KG1 (cell line): ENCODE measurements at regions not wholly inside any gene's neighbourhood (a gene's known extent, or its start where the extent isn't known, plus 50 kb on each side); places are given as distances from the start of the nearest gene placed in this dataset.
"Not testable (repeated sequence)": the region's sequence is repeated elsewhere in the genome, so short reads cannot be mapped to it uniquely, and the experiment has no call there.

Experiments
- DNase-seq: peaks from one replicate; lab custom pipeline; 2025; lab: John Stamatoyannopoulos, UW

DNA sequence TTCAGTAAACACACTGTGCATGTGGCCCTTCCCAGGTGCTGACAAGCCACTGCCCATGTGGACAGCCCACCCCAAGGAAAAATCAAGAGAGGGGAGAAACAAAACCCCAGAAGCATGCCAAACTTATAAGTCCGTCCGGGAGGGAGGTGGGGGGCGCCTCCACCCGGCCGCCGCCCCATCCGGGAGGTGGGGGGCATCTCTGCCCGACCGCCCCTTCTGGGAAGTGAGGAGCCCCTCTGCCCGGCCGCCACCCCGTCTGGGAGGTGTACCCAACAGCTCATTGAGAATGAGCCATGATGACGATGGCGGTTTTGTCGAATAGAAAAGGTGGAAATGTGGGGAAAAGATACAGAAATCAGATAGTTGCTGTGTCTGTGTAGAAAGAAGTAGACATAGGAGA lies 53.8 kb upstream of the C2CD4B start:
- no peak for DNase-seq

DNA sequence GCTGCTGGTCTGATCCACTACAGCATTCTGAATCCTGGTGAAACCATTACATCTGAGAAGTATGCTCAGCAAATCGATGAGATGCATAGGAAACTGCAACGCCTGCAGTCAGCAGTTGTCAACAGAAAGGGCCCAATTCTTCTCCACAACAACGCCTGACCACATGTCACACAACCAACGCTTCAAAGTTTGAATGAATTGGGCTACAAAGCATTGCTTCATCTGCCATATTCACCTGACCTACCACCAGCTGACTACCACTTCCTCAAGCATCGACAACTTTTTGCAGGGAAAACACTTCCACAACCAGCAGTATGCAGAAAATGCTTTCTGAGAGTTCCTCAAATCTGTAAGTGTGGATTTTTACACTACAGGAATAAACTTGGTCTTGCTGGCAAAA lies 54.7 kb upstream of the C2CD4B start:
- no peak for DNase-seq

DNA sequence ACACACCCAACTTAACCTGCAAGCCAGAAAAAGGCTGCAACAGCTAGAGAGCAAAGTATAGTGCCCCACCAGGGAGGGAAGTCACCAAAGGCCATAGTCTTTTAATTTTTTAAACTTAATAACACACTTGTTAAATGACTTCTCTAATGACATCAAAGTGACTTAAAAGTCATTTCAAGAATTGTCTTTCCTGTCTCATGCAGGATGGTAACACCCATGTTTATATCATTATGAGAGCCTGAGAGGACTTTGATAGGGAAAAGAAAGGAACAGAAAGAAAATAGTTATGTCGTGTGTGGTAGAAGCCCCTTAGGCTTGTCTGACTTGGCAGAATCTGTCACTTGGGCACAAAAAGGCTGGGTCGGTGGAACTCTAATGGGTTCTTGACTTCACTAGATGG lies 57.9 kb upstream of the C2CD4B start:
- no peak for DNase-seq

DNA sequence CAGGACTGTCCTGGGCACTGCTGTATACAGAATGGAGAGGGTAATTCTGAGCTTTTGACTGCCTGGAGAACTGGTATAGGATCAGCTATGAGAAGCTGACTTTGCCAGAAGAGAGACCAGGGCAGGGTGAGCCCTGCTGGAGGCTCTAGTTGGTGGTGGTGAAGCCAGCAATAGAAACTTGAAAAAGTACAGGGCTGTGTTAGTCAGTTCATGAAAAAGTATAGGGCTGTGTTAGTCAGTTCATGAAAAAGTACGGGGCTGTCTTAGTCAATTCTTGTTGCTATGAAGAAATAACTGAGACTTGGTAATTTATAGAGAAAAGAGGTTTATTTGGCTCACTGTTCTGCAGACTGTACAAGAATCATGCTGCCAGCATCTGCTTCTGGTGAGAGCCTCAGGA lies 63.5 kb upstream of the C2CD4B start:
- no peak for DNase-seq

DNA sequence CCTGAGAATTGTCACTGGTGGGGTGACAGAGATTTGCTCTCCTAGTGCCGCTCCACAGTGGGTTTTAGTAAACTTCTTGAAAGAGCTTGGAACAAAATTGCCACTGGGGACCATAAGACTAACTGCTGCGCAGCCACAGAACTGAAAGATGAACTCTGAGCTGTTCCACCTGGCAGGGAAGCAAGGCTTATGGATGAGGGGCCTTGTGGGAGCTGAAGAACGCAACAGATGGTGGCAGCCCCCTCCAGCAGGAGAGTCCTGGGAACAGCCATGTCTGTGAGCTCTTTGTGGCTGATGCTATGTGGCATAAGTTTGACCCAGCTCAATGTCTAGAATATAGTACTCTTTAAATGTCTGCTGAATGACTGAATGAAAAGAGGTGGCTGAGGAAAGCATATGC lies 66.8 kb upstream of the C2CD4B start:
- DNase-seq: no peak

DNA sequence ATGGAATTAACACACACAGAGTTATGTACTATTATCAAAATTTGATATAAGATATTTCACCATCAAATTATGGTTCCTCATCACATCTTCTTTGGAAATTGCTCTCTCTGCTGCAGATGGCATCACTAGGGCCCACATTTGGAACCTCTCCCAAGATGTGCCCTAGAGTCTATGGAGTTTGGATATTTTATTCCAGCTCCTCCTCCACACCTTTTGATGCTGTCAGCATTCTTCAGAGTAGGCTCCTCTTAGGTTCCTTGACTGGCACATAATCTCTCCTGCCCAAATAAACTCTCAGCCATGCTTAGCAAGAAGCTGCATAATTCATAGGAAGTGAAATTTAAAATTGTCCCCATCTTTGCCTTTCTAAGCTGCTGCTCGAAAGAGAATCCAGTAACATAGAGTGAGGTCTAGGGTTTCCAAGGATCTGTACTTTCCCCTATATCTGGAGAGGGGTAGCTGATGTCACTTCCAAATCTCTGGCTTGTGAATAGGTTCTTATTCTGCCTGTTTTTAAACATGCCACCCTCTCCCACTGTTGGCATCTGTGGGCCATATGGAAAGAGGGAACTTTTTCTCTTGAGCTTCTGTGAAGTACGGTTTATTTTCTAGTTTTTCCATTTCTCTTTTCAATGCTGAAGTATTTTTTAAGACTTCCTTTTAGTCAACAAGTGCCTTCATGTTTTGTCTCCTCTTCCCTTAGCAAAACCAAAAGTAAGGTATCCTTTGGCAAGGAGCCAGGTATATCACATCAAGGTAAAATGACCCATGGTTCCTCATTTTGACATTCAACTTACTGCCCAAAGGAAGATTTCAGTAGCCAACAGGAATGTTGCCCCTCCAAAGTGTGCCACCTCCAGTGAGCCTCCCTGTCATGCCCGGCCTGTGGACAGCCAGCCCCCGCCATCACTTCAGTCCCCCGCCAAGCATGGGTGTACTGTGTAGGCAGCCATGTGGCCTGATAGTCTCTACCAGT lies 75.3 kb upstream of the C2CD4B start:
- no peak for DNase-seq

DNA sequence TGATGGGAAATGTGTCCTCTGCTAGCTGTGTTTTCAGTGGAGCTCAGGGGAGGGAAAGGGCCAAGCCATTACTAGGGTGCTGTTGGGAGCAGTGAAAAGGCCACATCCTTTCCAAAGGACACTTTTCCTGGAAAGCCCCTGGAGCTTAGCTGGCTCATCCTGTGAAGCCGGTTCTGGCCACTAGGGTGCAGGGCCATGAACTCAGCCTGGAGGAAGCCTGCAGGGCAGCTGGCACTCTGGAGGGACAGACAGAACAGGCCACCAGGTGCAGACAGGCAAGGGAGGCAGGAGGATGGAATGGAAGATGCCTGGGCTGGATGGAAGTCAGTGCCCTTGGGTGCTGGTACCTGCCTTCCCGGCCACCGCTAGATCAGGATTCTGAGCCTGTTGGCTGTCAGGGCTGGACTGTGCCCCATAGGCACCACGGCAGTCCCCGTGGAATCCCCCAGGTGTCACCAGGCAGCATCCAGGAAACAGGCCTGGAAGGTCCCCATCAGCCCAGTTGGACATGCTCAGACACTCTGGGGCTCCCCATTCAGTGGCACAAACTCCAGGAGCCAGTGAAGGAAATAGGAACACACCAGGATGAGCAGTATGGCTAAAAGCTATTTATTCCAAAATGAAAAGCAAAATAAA lies 76.2 kb upstream of the C2CD4B start:
- DNase-seq: no peak

DNA sequence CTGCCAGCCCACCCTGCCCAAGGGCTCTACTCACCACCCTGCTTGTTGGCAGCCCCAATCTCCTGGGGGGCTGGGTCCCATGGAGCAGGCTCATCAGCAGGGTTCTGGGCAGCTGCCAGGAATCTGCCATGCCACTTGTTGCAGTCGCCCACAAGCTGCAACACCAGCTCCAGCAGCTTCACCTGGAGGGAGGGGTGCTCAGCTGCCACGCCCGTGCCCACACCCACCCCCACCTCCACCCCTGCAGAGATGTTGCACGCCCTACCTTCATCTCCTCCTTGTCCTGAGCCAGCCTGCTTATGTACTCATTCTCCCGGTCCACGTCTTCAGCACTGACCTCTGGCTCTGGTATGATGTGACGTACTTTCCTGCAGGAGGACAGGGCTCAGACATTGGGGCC lies 77.9 kb upstream of the C2CD4B start:
- DNase-seq: no peak

DNA sequence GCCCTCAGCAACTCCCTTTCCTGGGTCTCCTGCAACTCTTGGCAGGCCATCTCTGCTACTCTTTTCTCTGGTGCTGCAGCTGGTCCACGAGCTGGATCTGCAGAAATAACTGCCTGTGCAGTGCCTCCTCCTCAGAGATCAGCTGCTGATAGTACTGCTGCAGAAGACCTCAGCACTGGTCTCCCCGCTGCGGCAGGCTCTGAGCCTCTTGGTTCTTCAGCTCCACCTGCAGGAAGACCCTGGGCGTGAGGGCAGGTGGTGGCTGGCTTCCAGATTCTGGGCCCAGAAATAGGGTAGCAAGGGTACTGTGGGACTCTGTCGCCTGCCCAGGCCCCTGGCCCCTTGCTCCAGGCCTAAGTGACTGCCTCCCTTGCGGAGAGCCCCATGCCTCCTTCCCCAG lies 79.7 kb upstream of the C2CD4B start:
- no peak for DNase-seq

DNA sequence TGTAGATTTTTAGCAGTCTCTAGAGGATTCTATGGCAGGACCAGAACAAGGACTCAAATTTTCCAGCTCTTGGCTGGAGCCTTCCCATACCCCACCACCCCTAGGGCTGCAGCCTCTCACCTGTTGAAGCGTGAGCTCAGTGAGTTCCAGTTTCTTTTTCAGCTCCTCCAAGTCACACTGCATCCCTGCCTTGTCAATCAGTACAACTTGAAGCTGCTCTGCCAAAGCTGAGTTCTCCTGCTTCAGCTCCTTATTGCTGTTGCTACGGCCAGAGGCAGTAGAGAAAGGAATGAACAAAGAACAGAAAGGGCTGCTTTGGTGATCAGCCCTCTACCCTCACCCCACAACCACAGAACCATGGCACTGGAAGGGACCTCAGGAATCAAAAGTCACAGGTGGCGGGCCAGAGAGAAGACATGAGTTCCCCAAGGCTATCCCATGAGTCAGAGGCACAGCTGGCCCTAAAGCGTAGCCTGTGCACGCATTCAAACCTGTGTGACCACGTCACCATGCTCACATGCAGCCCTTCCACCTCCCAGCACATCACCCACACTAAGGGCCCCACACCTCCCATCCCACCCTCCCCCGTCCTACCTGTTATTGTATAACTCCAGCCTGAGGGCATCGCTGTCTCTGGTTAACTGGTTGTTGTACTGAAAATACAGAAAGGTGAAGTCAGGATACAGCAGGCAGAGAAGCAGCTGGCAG lies 83.3 kb upstream of the C2CD4B start:
- no peak for DNase-seq

DNA sequence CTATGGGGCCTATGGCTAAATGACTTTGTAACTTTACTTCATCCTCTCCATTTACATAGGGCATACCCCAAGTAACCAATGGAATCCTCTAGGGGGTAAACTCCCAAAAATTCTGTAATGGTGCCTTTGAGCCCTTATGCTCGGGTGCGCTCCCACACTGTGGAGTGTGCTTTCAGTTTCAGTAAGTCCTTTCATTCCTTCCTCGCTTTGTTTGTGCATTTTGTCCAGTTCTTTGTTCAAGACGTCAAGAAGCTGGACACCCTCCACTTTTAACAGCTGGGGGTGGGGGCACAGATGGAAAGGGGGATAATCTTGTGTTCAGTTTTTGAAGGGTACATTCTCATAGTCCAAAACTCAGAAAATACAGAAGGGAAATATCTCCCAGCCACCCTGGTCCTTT lies 84.4 kb upstream of the C2CD4B start:
- DNase-seq: no peak

DNA sequence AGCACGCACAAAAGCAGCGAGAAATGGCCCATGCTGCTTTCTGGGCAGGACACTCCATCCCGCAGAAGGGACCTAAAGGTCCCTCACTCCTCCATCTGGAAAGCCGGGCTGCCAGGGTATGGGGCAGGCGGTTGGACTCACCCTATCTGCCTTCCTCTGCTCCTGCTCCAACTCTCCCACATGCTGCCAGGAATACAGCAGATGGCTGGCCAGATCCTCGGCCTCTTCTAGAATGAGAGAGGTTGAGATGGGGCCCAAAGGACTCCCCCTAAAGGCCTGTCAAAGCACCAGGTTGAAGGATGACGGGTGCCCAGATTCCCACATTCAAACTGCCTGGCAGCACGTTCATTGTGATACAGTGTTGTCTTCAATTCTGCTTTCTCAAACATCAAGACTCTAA lies 85.1 kb upstream of the C2CD4B start:
- no peak for DNase-seq

DNA sequence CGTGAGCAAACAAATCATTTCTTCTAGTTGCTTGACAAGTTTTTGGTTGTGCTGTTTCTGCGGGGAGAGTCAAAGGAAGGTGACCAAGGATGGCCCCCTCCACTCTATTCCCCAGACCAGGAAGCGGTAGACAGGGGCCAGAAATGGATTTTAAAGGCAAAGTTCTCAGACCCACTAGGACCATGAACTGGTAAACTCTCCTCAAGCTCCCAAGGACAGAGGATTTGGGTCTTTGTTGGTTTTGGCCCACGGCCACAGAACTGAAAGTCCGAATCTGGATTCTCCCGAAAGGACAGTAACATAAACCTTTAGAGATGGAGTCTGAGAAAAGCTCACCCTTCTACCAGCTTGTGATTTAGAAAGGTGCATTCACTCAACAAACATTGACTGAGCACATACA lies 85.9 kb upstream of the C2CD4B start:
- DNase-seq: no peak

DNA sequence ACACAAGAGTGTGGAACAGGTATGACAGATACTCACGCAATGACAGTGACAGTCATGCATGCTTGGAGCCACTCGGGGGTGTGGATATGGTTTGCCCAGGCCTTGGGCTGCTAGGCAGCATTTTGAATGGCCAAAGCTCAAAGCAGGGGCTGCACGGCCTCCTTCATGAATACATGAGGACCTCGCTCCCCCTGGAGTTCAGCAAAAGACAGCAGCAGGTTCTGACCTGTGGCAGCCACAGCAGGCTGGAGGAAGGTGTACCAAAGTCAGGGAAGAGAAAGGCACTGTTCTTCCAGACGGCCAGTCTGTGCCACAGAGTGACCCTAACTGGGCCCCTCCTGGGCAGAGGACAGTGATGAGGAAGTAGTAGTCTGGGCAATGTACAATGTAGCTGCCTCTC lies 88.2 kb upstream of the C2CD4B start:
- DNase-seq: no peak

DNA sequence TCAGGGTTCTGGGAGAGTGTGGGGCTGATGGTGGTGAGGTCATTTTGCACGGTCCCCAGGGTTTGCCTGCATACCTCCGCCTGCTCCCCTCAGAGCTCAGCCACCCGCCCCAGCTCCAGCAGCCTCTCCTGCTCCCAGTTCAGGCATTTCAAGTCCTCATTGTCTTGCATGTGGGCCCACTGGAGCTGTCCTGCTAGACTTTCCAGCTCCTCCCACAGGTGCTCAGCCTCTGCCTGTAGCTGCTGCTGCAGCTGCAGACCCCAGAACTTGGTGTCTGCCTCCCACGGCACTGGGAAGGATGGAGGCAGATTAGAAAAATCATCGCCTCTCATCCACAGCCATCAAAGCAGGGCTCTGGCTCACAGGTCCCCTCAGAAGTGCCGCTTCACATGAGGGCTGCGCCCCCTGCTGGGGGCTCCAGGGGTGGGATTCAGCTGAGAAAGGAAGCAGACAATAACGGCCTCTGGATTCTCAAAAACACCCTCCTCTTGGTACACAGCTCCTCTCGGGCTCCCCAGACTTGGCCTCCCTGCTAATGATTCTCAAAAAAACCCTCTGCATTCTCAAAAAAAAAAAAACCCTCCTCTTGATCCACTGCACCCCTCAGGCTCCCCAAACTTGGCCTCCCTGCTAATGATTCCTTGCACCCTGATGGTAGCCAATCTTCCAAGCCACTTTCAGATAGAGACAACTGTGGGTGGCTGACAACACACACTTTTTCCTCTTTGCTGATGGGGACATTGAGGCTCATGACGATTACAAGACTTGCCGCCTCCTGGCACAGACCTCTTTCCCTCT lies 89.3 kb upstream of the C2CD4B start:
- peak; percentile 13 for DNase-seq

DNA sequence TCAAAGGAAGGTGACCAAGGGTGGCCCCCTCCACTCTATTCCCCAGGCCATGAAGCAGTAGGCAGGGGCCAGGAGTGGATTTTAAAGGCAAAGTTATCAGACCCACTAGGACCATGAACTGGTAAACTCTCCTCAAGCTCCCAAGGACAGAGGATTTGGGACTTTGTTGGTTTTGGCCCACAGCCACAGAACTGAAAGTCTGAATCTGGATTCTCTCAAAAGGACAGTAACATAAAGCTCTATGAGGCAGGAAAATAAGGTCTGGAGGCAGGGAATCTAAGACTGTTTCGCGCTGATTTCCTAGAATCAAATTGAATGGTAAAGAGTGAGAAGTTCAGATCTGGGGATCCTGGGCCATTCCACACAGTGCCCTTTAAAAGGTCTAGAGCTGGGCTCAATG lies 91.3 kb upstream of the C2CD4B start:
- not testable (repeated sequence) for DNase-seq

DNA sequence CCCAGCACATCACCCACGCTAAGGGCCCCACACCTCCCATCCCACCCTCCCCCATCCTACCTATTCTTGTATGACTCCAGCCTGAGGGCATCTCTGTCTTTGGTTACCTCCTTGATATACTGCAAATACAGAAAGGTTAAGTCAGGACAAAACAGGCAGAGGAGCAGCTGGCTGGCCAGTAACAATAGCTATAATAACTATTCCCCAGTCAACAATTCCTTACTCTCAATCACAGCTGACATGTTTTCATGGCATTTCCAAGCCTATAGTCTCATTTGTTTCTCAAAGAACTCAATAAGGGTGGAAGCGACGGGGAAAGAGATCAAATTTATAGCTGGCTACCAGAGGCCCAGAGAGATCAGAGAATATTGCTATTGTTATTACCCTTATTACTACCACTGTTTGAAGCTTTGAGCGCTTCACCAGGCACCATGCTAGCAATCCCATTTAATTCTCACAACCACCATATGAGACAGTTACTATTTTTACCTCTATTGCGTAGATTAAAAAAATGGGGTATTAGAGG lies 93.0 kb upstream of the C2CD4B start:
- no peak for DNase-seq

DNA sequence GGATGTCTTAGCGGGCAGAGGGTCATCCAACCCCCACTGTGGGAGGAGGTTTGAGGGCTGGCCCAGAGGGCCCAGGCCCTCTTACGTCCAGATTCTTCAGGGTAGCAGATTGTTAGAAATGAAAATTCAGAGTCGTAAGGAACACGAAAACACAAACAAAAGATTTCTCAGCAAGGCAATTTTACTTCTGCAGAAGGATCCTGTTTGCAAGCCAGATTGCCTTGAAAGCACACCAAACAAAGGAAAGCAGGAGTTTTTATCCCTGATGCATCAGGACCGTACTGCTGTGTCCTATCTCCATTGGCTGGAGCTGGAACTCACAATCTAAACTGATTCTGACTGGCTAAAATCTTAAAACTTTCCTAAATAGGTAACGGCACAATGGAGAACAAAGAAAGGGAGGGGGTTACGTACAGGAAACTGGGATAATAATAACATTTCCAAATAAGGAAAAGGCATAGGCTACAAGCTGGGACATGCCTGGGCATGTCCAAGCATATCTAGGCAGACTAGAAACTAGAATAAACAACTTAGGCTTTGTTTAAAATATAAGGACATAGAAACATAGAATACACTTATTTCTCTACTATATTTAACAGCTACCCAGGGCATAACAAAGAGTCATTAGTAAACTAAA lies 97.3 kb upstream of the C2CD4B start:
- no peak for DNase-seq

DNA sequence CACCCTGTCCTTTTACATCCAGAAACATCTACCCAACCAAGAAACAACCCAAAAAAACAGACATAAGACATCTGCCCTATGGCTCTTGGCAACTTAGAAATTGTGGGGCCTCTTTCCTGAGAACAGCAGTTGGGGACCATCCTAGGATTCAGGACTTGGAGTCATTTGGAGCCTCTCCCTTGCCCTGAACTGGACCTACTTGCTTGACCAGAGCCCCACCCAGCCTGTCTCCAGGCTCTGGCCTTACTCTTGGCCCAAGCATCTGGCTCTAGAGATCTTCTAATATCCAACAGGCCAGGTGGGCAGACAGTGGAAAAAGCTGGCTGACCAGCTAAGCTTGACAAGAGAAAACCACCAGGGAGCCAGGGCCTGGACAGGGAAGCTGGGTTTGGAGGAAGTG lies 99.1 kb upstream of the C2CD4B start:
- no peak for DNase-seq

DNA sequence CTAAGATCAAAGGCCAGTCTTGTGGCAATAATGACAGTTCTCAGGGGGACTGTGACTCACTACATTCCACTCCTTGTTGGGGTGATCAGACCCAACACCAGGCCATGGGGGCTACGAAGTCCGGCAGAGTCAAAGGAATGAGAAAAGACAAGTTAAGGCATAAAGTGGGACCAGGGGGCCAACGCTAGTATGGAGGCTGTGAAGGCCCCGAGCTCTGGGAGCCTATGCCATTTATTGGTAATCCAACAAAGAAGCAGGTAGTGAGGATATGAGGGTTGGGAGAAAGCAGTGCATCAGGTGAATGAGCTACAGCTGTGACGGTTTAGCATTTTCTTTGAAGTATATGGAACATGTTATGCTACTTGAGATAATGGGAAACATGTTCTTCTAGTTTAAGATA lies 104.4 kb upstream of the C2CD4B start:
- no peak for DNase-seq

DNA sequence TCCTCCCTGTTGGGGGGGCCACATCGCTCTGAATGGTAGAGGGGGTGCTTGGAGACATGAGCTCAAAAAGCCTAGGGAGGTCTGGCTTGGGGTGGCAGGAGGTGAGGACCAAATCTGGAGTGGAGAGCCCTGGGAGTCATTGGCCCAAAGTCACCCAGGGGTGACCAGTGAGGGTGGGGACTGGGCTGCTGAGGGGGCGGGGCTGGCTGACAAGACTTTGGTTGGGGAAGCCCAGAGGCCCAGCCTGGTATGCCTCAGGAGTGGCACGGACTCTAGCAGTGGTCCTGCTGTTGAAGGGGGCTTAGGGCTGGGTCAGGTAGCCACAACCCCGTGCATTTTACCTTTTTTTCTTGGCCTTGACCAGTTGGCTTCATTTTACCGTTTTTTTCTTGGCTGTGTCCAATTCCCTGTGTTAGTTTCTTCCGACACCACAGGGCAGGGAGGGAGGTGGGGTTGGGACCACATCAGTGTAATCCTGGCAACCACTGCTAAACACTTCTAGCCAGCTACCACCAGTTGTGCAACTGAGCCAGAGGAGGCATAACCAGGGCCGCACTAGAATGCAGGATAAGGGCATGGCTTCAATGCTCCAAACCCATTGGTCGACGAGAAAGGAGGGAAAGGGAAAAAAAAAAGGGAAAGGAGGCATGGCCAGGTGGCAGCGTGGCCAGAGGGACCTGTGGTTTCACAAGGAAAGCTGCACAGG lies 105.3 kb upstream of the C2CD4B start:
- no peak for DNase-seq
